Skin of body (tissue), 1 donor: ENCODE measurements at regions not wholly inside any gene's neighbourhood (a gene's known extent, or its start where the extent isn't known, plus 50 kb on each side); places are given as distances from the start of the nearest gene placed in this dataset.
A peak's percentile ranks its signal among the peaks of the same experiment; 100 is the strongest.

Experiments
- DNase-seq: peaks from one replicate; lab custom pipeline; 2025; lab: John Stamatoyannopoulos, UW

DNA sequence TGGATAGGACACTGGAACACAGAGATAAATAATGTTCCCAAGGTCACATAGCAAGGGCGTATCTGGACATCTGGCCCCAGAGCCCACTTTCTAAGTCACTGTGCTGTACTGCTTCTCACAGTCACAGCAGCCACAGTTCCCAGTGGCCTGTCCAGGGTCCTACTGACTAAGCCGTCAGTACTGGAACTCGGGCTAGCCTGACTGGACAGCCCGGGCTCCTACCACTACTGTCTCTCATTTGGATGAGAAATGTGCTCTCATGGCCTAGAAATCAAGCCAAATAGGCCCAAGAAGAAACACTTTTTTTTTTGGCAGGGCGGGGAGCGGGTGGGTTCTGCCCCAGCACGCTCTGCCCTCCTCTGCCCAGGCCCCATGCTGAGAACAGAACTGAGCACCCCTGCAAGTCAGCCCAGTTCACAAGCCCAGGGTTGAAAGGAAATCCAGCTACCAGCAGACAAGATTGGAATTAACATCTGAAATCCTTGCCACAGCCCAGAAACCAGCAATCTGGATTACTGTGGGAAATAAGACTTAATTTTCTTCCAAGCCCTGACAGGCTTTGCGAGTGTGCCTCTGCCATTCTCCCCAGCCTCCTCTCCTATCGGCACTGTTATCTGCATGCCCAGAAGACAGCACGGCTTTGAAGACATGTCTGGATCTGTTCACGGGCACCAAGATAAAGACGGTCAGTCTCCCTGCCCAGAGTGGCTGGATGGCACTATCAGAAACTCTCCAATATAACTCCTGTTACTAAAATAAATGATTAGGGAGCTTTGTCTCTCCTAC is 182.9 kb upstream of the NCAM1 start:
- DNase-seq: no peak

- no peak for DNase-seq
Measured at GRCh38 chr11:112778877-112779266, 182.3 kb upstream of the NCAM1 start.

GRCh38 chr11:112780351-112781087 is 180.7 kb upstream of the NCAM1 start:
- no peak for DNase-seq

DNA sequence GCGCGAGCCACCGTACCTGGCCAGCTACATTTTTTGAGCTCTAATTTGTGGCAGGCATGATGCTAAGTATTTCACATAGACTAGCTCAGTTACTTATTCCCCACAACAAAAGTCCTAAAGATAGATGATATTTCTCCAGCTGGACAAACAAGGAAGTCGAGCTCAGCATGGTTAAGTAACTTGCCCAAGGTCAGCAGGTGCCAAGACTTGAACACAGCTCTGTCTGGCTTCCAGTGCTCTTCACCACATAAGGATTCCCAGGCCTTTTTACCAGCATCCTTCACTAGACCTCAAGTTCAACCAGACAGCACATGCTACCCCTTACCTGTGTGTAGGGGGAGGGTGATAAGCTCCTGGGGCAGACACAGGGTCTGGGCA is 177.3 kb upstream of the NCAM1 start:
- DNase-seq: no peak

DNA sequence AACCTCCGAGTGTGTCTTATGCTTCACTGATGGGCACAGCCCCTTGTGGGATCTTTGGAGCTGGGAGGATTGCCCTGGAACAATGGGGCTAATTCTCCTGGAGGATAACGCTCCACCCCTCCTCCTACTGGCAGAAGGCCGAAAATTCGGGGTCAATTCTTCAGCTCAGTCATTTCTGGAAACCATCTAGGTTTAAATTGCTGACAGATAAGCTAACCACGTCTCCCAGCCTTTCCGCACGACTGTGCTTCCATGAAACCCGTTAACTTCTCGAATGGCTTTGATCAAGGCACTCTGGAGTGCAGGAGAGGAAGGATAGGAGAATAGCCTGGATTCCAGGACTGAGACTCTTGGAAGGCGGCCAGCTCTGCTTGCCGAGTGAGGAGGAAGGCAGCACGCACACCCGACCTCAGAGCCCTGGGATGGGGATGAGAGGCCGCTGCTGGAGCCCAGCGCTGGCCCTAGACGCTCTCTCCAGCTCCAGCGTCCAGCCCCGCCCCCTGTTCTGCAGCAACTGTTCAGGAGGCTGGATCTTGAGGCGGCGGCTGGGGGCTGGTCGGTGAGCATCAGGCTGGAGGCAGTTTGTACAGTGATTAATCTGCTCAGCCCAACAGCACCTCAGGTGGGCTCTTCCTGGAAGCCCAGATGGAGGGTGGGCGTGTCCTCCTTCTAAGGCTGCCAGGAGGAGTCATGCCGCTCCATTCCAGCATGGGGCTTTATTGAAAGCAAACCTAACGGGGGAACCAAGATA is 176.7 kb upstream of the NCAM1 start:
- DNase-seq: peak; percentile 58

GRCh38 chr11:112785149-112785548 is 176.1 kb upstream of the NCAM1 start:
- peak; percentile 6 for DNase-seq

DNA sequence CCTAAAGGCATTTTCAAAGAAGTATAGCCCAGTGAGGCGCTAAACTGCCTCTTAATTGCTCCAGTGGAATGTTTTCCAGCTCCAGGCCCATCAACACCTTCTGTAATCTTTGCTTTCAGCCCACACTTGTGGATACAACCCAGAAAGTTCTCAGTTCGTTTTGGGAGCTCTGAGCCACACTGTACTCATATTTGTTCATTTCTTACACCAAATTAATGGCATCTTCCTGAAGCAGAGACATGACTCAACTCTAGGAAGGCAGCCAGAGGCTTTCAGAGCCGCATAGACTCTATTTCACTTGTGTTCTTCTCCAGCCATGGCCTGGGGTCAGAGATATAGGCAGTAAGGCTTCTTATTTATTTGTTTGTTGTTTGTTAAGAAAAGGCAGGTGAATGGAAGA is 175.5 kb upstream of the NCAM1 start:
- peak; percentile 36 for DNase-seq

- DNase-seq: no peak
Measured at GRCh38 chr11:112786196-112786595, 175.0 kb upstream of the NCAM1 start.

DNA sequence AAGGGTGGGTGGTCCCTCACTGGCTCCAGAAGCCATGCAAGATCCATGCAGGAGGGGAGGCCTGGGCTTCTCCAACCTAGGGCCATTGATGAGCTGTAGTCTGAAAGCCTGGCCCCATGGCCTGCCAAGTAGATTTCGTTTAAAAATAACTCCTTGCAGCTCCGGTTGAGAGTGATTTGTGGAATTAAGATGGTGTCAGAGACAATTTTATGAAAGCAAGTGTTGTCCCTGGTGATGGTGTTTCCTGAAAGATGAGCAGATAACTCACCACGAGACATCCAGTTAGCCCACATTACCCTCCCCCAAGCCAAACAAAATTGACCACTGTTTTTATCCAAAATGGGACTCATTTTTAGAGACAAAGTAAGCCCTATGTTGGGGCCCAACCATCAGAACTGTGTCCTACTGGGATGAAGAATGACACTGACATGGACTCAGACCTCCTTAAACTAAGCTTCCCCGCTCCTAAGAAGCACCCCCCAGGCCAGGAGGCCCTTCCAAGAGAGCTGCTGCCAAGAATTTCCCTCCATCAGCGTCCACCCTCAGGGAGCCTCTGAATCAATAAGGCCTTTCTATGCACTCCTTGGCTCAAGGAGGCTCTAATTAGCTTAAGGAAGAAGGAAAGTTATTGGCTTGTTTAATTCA is 174.2 kb upstream of the NCAM1 start:
- no peak for DNase-seq

DNA sequence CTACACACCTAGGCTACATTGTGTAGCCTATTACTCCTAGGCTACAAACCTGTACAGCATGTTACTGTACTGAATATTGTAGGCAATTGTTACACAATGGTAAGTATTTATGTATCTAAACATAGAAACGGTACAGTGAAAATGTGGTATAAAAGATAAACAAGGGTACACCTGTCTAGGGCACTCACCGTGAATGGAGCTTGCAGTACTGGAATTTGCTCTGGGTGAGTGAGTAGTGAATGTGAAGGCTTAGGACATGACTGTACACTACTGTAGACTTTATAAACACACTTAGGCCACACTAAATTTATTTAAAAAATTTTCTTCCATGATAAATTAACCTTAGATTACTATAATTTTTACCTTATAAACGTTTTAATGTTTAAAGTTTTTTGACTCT is 171.7 kb upstream of the NCAM1 start:
- DNase-seq: no peak

DNA sequence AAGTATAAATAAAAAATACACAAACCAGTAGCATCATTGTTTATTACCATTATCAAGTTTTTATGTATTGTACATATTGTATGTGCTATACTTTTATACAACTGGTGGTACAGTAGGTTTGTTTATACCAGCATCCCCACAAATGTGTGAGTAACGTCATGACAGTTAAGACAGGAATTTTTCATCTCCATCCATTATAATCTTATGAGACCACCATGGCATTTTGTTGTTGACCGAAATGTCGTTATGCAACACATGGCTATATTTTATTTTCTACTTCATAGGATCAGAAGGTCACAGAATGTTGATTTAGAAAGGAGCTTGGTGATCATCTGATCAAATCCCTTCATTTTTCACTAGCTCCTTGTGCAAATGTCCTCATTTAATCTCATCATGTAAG is 170.9 kb upstream of the NCAM1 start:
- no peak for DNase-seq

DNA sequence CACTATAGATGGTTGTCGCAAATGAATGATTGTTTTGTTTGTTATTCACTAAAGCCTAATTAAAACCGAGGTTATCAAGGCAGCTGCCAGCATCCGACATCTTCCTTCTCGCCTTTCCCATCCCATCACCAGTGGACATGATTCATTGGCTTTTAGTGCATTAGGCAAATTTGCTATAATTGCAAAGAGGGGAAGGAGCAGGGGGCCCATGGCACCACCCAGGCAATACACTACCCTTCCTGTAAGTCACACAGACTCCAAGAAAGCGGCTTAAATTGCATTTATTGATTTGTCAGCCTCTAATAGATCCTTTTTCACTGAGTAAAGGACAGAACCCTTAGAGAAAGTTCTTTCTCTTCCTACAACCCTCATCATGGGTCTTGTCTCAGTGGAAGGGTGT is 169.2 kb upstream of the NCAM1 start:
- no peak for DNase-seq

GRCh38 chr11:112793416-112793815 is 167.8 kb upstream of the NCAM1 start:
- no peak for DNase-seq

- DNase-seq: no peak
Measured at GRCh38 chr11:112794331-112794846, 166.8 kb upstream of the NCAM1 start.

- DNase-seq: no peak
Measured at GRCh38 chr11:112795142-112795815, 165.9 kb upstream of the NCAM1 start.

DNA sequence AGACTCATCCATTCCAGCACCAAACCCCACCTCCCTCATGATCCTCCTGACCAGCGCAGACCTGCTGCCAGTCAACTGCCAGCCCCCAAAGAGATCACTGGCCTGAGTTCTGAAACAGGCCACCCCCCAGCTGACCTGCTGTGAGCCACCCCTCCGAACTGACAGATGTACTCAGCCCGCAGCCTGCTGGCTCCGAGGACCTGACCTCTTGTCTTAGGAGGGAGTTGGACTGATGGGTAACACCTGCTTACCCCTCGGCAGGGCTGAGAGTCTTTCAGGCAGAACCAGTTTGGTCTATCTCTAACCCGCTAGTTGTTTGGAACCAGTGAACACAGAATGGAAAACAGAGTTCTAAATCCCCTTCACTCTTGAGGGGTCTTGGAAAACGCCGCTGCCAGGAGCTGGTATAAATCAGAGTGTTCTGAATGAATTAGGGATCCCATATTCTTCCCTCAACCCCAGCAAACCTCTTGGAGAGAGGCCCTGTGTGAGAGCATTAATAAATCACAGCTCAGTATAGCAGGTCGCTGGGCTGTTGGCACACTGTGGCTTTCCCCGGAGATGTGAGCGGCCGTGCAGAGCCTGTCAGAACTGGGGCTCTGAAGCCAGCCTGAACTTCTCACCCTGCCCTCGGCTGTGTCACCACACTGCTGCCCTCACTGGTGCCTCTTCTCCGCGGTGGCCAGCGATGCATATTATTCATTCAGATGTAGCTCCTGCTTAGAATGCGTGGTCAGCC is 165.1 kb upstream of the NCAM1 start:
- DNase-seq: no peak

- DNase-seq: no peak
Measured at GRCh38 chr11:112797092-112797491, 164.1 kb upstream of the NCAM1 start.

- no peak for DNase-seq
Measured at GRCh38 chr11:112797648-112798293, 163.4 kb upstream of the NCAM1 start.

- DNase-seq: no peak
Measured at GRCh38 chr11:112801025-112801816, 160.0 kb upstream of the NCAM1 start.
